Activated CD4-positive, alpha-beta T cell treated with anti-CD3 and anti-CD28 coated beads for 1 hour (primary cell): ENCODE measurements at regions not wholly inside any gene's neighbourhood (a gene's known extent, or its start where the extent isn't known, plus 50 kb on each side); places are given as distances from the start of the nearest gene placed in this dataset.

Experiments used
- DNase-seq: peaks from one replicate; pipeline ENCODE4 v3.0.0-alpha.2; 2020

DNA sequence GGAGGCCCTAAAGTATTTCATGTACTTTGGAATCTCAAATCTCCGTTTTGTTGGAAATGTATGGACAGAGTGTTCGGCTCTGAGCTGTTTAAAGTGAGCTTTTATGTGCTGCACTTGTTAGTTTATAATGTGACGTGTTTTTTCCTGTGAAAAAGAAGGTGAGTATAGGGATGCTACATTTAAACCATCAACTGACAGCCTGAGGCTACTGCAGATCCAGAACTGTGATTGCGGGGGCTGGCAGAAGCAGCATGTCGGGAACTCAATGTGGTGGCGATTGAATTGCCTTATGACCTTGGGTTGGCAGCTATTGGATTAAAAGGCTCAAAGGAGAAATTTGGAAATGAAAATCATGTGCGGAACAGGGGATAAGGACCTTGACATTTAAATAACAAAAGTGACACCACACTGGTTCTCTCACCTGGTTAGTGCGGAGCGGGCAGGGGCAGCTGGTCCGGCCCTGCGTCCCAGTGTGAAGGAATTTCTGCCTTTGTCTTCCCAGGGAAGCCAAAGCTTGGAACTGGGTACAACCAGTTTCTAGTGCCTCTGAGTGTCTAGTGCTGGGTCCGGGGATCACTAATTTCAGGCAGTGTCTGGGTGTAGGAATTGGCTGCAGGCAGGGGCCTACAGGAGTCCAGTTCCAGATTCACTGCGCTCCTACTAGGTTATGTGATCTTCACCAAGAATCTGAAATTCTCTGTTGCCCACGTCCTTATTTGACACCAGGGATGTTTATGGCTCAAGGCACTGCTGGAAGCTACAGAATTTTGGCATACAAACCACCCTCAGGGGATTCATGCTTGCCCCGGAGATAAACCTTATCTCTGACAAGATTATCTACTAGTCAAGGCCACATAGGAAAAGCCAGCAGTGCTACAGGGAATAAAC lies 120.7 kb upstream of the ERCC6L2 start:
- no peak for DNase-seq

- DNase-seq, result no peak
Measured at GRCh38 chr9:95753762-95754465, 121.6 kb upstream of the ERCC6L2 start.

DNA sequence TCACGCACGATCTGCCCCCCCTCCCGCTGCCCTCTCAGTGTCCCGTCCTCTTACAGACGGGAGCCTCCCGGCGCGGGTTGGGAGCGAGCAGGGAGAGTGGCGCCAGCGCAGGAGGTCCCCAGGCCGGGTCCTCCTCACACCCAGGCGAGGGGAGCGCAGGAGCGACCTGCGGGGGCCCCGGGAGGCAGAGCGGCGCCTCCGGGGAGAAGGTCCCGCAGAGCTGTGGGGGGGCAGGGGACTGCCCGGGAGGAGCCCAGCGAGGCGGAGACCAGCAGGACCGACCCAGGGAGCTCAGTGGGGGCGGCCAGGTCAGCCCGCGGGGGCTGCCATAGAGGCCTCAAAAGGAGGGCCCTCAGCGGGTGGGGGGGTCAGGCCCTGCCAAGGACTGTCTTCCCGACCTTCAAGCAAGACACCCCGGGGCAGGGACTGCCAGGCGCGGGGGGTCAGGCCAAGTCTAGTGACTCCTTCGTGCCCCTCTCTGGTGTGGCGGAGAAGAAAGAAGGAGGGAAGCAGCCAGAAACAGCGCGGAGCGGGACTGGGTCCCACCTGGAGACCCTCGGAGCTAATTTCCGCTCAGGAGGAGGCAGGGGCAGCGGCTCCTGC lies 123.3 kb upstream of the ERCC6L2 start:
- DNase-seq, result no peak

DNA sequence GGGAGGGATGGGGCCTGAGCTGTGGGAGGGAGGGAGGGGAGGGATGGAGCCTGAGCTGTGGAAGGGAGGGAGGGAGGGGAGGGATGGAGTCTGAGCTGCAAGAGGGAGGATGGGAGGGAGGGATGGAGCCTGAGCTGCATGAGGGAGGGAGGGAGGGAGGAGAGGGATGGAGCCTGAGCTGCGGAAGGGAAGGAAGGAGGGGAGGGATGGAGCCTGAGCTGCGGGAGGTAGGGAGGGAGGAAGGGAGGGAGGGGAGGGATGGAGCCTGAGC lies 124.0 kb upstream of the ERCC6L2 start:
- DNase-seq, result no peak

- no peak for DNase-seq
Measured at GRCh38 chr9:95750725-95751519, 124.6 kb upstream of the ERCC6L2 start.

- no peak for DNase-seq
Measured at GRCh38 chr9:95749493-95749892, 126.0 kb upstream of the ERCC6L2 start.

- DNase-seq, result no peak
Measured at GRCh38 chr9:95746408-95747180, 128.9 kb upstream of the ERCC6L2 start.

- DNase-seq, result no peak
Measured at GRCh38 chr9:95742821-95743220, 132.7 kb upstream of the ERCC6L2 start.

DNA sequence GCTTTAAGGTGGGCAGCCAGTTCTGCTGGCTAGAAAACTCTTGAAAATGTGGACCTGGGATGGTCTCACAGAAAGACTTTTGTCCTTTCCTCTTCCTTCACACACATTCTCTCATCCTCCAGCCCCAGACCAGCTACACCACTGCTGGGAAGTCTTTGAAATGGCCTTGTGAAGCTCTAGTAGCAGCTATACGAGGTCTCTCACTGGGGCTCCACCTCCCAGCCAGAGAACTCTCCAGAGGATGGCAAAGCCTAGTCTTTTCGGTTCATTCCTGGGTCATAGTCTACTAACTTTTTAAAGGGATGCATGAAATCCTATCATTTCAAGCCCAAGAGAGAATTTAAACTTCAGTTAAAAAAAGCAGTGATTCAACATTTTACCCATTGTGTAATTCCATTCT lies 133.9 kb upstream of the ERCC6L2 start:
- DNase-seq, result no peak

DNA sequence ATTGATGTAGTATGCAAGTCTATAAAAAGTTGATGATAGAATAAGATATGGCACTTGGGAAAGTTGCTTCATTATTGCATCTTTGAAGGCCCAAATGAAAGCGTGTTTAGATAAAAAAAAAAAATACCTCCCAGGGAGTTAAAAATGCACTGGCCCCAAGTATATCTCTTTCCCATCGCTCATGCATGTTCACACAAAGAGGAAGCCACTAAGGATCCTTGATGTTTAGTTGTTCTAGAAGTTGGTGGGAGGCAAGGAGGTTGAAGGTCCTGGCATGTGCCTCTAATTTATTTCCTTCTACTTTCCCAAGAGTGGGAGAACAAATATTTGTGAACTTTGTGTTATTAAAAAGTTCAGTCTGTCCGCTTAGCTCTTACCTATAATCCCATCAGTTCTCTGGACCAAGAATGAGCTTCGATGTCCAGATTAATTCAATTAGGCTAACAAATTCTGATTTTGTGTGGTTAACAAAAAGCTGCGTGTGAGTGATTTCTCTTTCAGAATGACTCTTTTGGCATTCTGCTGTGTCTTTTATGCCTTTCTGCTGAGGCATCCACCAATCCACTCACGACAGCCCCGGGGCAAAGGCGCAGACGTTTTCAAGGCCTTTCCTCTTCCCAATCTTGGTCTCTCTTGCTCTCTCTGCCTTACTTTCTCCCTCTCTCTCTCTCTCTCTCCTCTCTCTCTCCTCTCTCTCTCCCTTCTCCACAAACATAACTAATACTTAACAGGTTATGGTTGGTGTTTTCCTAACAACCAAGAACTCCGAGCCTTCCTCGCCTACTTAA lies 135.1 kb upstream of the ERCC6L2 start:
- no peak for DNase-seq

- no peak for DNase-seq
Measured at GRCh38 chr9:95738438-95738837, 137.1 kb upstream of the ERCC6L2 start.

- DNase-seq, result no peak
Measured at GRCh38 chr9:95736891-95737522, 138.5 kb upstream of the ERCC6L2 start.

GRCh38 chr9:95736370-95736769 lies 139.1 kb upstream of the ERCC6L2 start:
- DNase-seq, result no peak

DNA sequence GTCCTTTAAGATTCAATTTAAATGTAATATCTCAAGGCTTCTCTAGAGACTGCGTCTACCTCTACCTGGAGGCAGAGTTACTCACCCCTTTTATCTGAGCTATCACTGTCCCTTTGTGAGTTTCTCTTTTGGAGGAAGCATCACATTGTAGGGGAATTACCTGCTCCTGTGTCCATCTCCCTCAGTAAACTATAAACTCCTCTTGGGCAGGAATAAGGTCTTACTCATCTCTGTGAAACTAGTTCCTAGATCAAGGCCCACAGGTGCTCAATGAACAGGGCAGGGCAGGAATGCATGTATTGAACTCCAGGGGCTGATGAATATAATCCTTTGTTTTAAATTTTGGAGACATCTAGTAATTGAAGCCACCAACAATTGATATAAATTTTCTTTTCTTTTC lies 139.8 kb upstream of the ERCC6L2 start:
- no peak for DNase-seq

DNA sequence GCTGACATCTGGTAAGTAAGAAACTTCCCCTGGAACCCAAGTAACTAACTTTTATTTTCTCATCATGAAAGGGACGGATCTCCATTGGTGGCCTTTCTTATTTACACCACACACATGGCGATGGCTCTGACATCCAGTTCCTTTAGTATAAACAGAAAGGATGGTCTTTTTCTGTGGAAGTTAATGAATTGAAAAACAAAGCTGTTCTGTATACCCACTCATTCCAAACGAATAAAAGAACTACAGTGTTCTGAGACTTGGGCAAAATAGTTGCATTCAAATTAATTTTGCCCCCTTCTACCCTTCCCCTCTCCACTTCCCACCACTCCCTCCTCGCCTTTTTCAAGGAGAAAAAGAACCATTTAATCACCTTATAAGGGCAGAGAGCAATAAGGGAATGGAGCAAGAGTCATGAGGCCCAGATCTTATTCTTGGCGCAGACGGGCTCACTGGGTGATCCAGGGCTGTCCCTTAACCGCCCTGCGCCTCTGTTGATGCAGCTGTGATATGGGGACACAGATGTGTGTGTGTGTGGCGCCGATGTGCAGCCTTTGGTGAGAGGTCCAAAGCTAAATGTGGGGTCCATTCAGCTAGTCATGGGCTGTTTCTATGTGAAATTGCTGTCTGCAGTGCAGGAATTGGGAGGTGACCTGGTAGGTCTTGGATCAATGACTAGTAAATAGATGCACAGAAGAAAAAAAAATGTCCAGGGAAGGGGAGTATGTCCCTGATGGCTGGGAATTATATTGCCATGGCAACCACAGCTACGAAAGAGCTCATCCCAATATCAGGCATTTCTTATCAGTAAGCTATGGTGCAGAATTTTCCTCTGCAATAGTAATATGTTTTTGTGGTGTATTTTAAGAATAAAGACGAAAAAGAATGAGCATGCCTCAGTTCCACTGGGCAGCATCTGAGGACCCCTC lies 141.5 kb upstream of the ERCC6L2 start:
- DNase-seq, result no peak

- no peak for DNase-seq
Measured at GRCh38 chr9:95732802-95733688, 142.4 kb upstream of the ERCC6L2 start.

GRCh38 chr9:95731876-95732275 lies 143.6 kb upstream of the ERCC6L2 start:
- DNase-seq, result no peak

- no peak for DNase-seq
Measured at GRCh38 chr9:95729669-95730368, 145.7 kb upstream of the ERCC6L2 start.
